GM12878 (cell line): ENCODE measurements at regions not wholly inside any gene's neighbourhood (a gene's known extent, or its start where the extent isn't known, plus 50 kb on each side); places are given as distances from the start of the nearest gene placed in this dataset.

ENCODE experiments used
- ATAC-seq: fragments of 200-7000 bp; cut with Tn5 transposase; 3 replicates; pipeline ENCODE4 v1.9.1; 2020; ENCODE audit warnings: mild to moderate bottlenecking, moderate library complexity
- BruUV-seq: library from RNA; stranded (reverse); fragments of 400-500 nt; replicated peaks from 2 replicates; lab custom pipeline; 2021; lab: Mats Ljungman, UMichigan
- CTCF ChIA-PET: fragments of 300-600 bp; sonication (Branson Sonifier 250); formaldehyde crosslinking; extraction: SDS; loops from one replicate; lab custom pipeline; 2021; ENCODE audit warnings: inconsistent platforms; lab: Yijun Ruan, JAX
- POLR2A ChIA-PET: fragments of 350-600 bp; formaldehyde crosslinking; extraction: SDS; loops from one replicate; lab custom pipeline; 2021; ENCODE audit warnings: inconsistent platforms; lab: Charles Lee
- RAD21 ChIA-PET: fragments of 300-600 bp; sonication (Branson Sonifier 250); formaldehyde crosslinking; loops from one replicate; lab custom pipeline; 2023; ENCODE audit warnings: antibody characterized with exemption; ENCODE audit not compliant: unreplicated experiment; lab: Charles Lee
- SMC1A ChIA-PET: fragments of 300-600 bp; sonication (Branson Sonifier 250); formaldehyde crosslinking; loops from one replicate; lab custom pipeline; 2023; ENCODE audit not compliant: unreplicated experiment, uncharacterized antibody; lab: Charles Lee
- DNase-seq: peaks from one replicate; pipeline ENCODE4 v3.0.0-alpha.2; 2011; ENCODE audit warnings: low read depth, low spot score
- FAIRE-seq: peaks from 3 replicates; lab custom pipeline; 2011; peaks lifted over from hg19 to GRCh38; lab: Jason Lieb, UNC
- H2AFZ ChIP-seq: 2 replicates; pipeline ENCODE4 v1.6.0; 2011; ENCODE audit warnings: low read depth, low read length, control low read depth; ENCODE audit not compliant: control insufficient read depth
- H3K27ac ChIP-seq: 2 replicates; pipeline ENCODE4 v1.5.1; 2011; ENCODE audit warnings: control low read depth; ENCODE audit not compliant: control insufficient read depth, insufficient read depth
- H3K27me3 ChIP-seq, 2 experiments: replicated peaks in 1 of 2; 2 replicates each; pipeline versions ENCODE4 v1.6.0 to v1.6.1; 2011; ENCODE audit warnings: low read length in 1 of 2; ENCODE audit not compliant: control insufficient read depth in 2 of 2, insufficient read depth in 2 of 2
- H3K36me3 ChIP-seq, 2 experiments: 2 replicates each; pipeline ENCODE4 v1.5.1; 2011; ENCODE audit warnings: low read length in 1 of 2; ENCODE audit not compliant: control insufficient read depth in 2 of 2, insufficient read depth in 2 of 2
- H3K4me1 ChIP-seq: 2 replicates; pipeline ENCODE4 v1.6.1; 2011; ENCODE audit warnings: mild to moderate bottlenecking, low read length, moderate library complexity, mixed read lengths; ENCODE audit not compliant: control insufficient read depth, insufficient read depth
- H3K4me2 ChIP-seq: 2 replicates; pipeline ENCODE4 v1.6.0; 2011; ENCODE audit warnings: control low read depth; ENCODE audit not compliant: control insufficient read depth, insufficient read depth
- H3K4me3 ChIP-seq: fragments of 200-600 bp; sonication (generic); 2 replicates; pipeline ENCODE4 v1.5.1; 2016
- H3K79me2 ChIP-seq: 2 replicates; pipeline ENCODE4 v1.6.0; 2011; ENCODE audit warnings: low read length; ENCODE audit not compliant: control insufficient read depth, insufficient read depth
- H3K9ac ChIP-seq: 2 replicates; pipeline ENCODE4 v1.8.0; 2011; ENCODE audit warnings: low read length, control low read depth, mixed read lengths; ENCODE audit not compliant: control insufficient read depth, insufficient read depth
- H3K9me3 ChIP-seq: replicated peaks from 3 replicates; pipeline ENCODE4 v1.5.1; 2011; ENCODE audit warnings: mild to moderate bottlenecking, low read length; ENCODE audit not compliant: control insufficient read depth, insufficient read depth
- H4K20me1 ChIP-seq: 2 replicates; pipeline ENCODE4 v1.6.0; 2011; ENCODE audit not compliant: control insufficient read depth, insufficient read depth
- BHLHE40 ChIP-seq, 2 experiments: fragments of 450-650 bp in 1 of 2; IDR thresholded peaks; 2 replicates each; pipeline ENCODE4 v1.6.1; 2011 to 2017; ENCODE audit warnings: low read depth in 2 of 2, borderline replicate concordance in 1 of 2, improper control_type of control experiment in 1 of 2, low read length in 1 of 2, mild to moderate bottlenecking in 1 of 2
- CBX3 ChIP-seq: fragments of 200-600 bp; sonication (generic); IDR thresholded peaks from 2 replicates; pipeline ENCODE4 v1.6.1; 2016; ENCODE audit warnings: low read depth, borderline replicate concordance
- CBX5 ChIP-seq: sonication (generic); IDR thresholded peaks from 2 replicates; pipeline ENCODE4 v1.6.1; 2016; ENCODE audit warnings: low read depth, moderate library complexity, mild to moderate bottlenecking, inconsistent platforms
- CHD1 ChIP-seq: IDR thresholded peaks from 2 replicates; pipeline ENCODE4 v1.6.1; 2012; ENCODE audit warnings: low read depth, low read length, improper control_type of control experiment
- CREB1 ChIP-seq: IDR thresholded peaks from 2 replicates; pipeline ENCODE4 v1.6.1; 2012; ENCODE audit warnings: low read depth, mild to moderate bottlenecking, inconsistent platforms
- EGR1 ChIP-seq, 2 experiments: IDR thresholded peaks; 1 replicate in 1 of 2; 2 replicates in 1 of 2; pipeline ENCODE4 v1.6.1; 2011 to 2012; ENCODE audit warnings: low read depth in 2 of 2, low read length in 2 of 2, borderline replicate concordance in 1 of 2, mild to moderate bottlenecking in 1 of 2, moderate library complexity in 1 of 2
- FOXK2 ChIP-seq: fragments of 450-650 bp; IDR thresholded peaks from 2 replicates; pipeline ENCODE4 v1.6.1; 2017; ENCODE audit warnings: mild to moderate bottlenecking, moderate library complexity
- HDAC6 ChIP-seq: fragments of 200-600 bp; sonication (generic); IDR thresholded peaks from one replicate; pipeline ENCODE4 v1.8.0; 2017; ENCODE audit warnings: antibody characterized with exemption; ENCODE audit not compliant: unreplicated experiment
- MTA3 ChIP-seq: IDR thresholded peaks from 2 replicates; pipeline ENCODE4 v1.6.1; 2012; ENCODE audit warnings: low read length, inconsistent platforms, borderline replicate concordance
- POLR2AphosphoS5 ChIP-seq: IDR thresholded peaks from 2 replicates; pipeline ENCODE4 v1.6.1; 2011; ENCODE audit warnings: mild to moderate bottlenecking, low read length, inconsistent platforms
- RELA ChIP-seq: fragments of 450-650 bp; IDR thresholded peaks from 2 replicates; pipeline ENCODE4 v1.8.0; 2014; ENCODE audit warnings: borderline replicate concordance; ENCODE audit not compliant: partially characterized antibody
- RUNX3 ChIP-seq: IDR thresholded peaks from 2 replicates; pipeline ENCODE4 v1.6.1; 2012; ENCODE audit warnings: low read length, inconsistent platforms
- SIN3A ChIP-seq: IDR thresholded peaks from 2 replicates; pipeline ENCODE4 v1.6.1; 2012; ENCODE audit warnings: low read depth, low read length, improper control_type of control experiment
- SMC3 ChIP-seq: IDR thresholded peaks from 2 replicates; pipeline ENCODE4 v1.6.1; 2011; ENCODE audit warnings: low read length, improper control_type of control experiment, borderline replicate concordance
- SREBF1 ChIP-seq: IDR thresholded peaks from 2 replicates; pipeline ENCODE4 v1.6.1; 2012; ENCODE audit warnings: mild to moderate bottlenecking, low read length
- SRF ChIP-seq, 2 experiments: IDR thresholded peaks; 2 replicates each; pipeline ENCODE4 v1.6.1; 2011; ENCODE audit warnings: low read depth in 2 of 2, low read length in 2 of 2, mild to moderate bottlenecking in 1 of 2, moderate library complexity in 1 of 2
- in situ Hi-C: fragments of 300-500 bp; cut with MboI; formaldehyde crosslinking; loops from 9 replicates; pipeline ENCODE4 v1.14.3; 2018; ENCODE audit warnings: mixed read lengths
- intact Hi-C: fragments of 100-400 bp; cut with micrococcal nuclease; formaldehyde crosslinking; loops from one replicate; pipeline ENCODE4 v1.14.2; 2022; ENCODE audit not compliant: unreplicated experiment
- TF ChIP-seq, protein P1 (sequence below): fragments of 450-650 bp; IDR thresholded peaks from 2 replicates; pipeline ENCODE4 v1.6.1; 2017; ENCODE audit warnings: borderline replicate concordance
- TF ChIP-seq, protein P2 (sequence below): fragments of 450-650 bp; formaldehyde crosslinking; IDR thresholded peaks from 2 replicates; pipeline ENCODE4 v1.4.0; 2020; ENCODE audit warnings: mild to moderate bottlenecking, moderate library complexity
- TF ChIP-seq, protein P3 (sequence below): fragments of 450-650 bp; IDR thresholded peaks from 2 replicates; pipeline ENCODE4 v1.6.1; 2017; ENCODE audit warnings: mild to moderate bottlenecking

DNA sequence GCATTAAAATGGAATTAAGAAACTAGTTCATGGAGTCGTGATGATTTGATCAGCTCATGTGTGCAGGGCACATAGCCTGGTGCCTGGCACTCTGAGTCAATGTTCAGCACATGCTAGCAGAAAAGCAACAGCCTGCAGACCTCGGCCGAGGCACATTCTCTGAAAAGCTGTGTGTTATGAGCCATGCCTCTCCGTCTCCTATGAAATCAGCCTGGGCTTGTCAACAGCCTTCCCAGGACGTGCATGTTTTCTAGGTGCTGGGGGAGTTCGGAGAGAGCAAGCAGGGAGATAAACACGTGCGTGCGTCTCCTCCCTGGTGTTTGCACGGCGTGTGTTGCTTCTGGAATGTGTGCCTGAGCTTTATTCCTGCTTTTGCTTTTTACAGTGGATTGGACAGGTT lies 207.8 kb upstream of the KCNG1 start (continued):
- TF ChIP-seq, protein P1, sequence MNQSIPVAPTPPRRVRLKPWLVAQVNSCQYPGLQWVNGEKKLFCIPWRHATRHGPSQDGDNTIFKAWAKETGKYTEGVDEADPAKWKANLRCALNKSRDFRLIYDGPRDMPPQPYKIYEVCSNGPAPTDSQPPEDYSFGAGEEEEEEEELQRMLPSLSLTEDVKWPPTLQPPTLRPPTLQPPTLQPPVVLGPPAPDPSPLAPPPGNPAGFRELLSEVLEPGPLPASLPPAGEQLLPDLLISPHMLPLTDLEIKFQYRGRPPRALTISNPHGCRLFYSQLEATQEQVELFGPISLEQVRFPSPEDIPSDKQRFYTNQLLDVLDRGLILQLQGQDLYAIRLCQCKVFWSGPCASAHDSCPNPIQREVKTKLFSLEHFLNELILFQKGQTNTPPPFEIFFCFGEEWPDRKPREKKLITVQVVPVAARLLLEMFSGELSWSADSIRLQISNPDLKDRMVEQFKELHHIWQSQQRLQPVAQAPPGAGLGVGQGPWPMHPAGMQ: no peak
- no peak for TF ChIP-seq SIN3A
- TF ChIP-seq SMC3: no peak
- TF ChIP-seq CREB1: no peak
- TF ChIP-seq MTA3: no peak
- TF ChIP-seq, all 136 proteins: peak for 0

DNA sequence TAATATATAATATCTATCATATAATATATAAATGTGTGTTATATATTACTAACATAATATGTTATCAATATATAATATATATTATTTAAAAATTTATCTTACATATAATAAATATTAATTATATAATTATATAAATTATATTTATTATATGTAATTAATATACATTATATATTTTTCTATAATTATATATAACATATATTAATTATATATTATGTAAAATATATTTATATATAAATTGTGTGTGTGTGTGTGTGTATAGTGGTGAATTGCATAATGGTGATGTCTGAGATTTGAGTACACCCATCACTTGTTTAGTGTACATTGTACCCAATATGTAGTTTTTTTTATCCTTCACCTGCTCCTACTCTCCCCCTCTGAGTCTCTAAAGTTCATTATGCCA lies 205.9 kb upstream of the KCNG1 start:
- no peaks in the 10 kb centered on the region for H4K20me1 ChIP-seq
- ChIA-PET RAD21 (no interaction called here), POLR2A (no interaction called here), CTCF (no interaction called here), SMC1A (no interaction called here)
- FAIRE-seq: no peak
- H3K9ac ChIP-seq: no peak overlapping the region
- H3K27me3 ChIP-seq: peaks cover 0 to 3% of the 10 kb centered on the region in 2 experiments; a peak in 3 of 4 replicates
- no peaks in the 10 kb centered on the region for H3K36me3 ChIP-seq
- no peak for DNase-seq
- no peak overlapping the region for H2AFZ ChIP-seq
- no TSS peak for BruUV-seq
- no peak overlapping the region for H3K4me3 ChIP-seq
- H3K27ac ChIP-seq: no peak overlapping the region
- no peaks in the 10 kb centered on the region for H3K4me1 ChIP-seq
- H3K9me3 ChIP-seq: no peaks in the 10 kb centered on the region
- ATAC-seq: no peak
- intact Hi-C loops (no loop called here), in situ Hi-C loops (no loop called here)
- TF ChIP-seq RUNX3 (no peak), SRF (IDR thresholded peaks at IDR 0.05; ENCODE audit: low read depth in 2 of 2, low read length in 2 of 2) (no peak), SREBF1 (no peak), FOXK2 (no peak), RELA (no peak), CBX5 (no peak), EGR1 (IDR thresholded peaks at IDR 0.05; ENCODE audit: borderline replicate concordance in 1 of 2, low read depth in 2 of 2, low read length in 2 of 2) (no peak), HDAC6 (no peak), CHD1 (no peak), BHLHE40 (IDR thresholded peaks at IDR 0.05; ENCODE audit: borderline replicate concordance in 1 of 2, low read depth in 2 of 2, low read length in 1 of 2) (no peak), POLR2AphosphoS5 (no peak), CBX3 (no peak)
- TF ChIP-seq, protein P2, sequence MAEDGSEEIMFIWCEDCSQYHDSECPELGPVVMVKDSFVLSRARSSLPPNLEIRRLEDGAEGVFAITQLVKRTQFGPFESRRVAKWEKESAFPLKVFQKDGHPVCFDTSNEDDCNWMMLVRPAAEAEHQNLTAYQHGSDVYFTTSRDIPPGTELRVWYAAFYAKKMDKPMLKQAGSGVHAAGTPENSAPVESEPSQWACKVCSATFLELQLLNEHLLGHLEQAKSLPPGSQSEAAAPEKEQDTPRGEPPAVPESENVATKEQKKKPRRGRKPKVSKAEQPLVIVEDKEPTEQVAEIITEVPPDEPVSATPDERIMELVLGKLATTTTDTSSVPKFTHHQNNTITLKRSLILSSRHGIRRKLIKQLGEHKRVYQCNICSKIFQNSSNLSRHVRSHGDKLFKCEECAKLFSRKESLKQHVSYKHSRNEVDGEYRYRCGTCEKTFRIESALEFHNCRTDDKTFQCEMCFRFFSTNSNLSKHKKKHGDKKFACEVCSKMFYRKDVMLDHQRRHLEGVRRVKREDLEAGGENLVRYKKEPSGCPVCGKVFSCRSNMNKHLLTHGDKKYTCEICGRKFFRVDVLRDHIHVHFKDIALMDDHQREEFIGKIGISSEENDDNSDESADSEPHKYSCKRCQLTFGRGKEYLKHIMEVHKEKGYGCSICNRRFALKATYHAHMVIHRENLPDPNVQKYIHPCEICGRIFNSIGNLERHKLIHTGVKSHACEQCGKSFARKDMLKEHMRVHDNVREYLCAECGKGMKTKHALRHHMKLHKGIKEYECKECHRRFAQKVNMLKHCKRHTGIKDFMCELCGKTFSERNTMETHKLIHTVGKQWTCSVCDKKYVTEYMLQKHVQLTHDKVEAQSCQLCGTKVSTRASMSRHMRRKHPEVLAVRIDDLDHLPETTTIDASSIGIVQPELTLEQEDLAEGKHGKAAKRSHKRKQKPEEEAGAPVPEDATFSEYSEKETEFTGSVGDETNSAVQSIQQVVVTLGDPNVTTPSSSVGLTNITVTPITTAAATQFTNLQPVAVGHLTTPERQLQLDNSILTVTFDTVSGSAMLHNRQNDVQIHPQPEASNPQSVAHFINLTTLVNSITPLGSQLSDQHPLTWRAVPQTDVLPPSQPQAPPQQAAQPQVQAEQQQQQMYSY (CRISPR knock-in tag): no peak
- TF ChIP-seq, protein P3, sequence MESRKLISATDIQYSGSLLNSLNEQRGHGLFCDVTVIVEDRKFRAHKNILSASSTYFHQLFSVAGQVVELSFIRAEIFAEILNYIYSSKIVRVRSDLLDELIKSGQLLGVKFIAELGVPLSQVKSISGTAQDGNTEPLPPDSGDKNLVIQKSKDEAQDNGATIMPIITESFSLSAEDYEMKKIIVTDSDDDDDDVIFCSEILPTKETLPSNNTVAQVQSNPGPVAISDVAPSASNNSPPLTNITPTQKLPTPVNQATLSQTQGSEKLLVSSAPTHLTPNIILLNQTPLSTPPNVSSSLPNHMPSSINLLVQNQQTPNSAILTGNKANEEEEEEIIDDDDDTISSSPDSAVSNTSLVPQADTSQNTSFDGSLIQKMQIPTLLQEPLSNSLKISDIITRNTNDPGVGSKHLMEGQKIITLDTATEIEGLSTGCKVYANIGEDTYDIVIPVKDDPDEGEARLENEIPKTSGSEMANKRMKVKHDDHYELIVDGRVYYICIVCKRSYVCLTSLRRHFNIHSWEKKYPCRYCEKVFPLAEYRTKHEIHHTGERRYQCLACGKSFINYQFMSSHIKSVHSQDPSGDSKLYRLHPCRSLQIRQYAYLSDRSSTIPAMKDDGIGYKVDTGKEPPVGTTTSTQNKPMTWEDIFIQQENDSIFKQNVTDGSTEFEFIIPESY: no peak
- H3K79me2 ChIP-seq: no peaks in the 10 kb centered on the region
- no peak overlapping the region for H3K4me2 ChIP-seq
